HG03469 (cell line): ENCODE measurements at regions not wholly inside any gene's neighbourhood (a gene's known extent, or its start where the extent isn't known, plus 50 kb on each side); places are given as distances from the start of the nearest gene placed in this dataset.

ENCODE experiments used
- ATAC-seq: cut with Tn5 transposase; IDR thresholded peaks from one replicate; pipeline ENCODE4 v1.9.1; 2021; ENCODE audit warnings: mild to moderate bottlenecking, moderate library complexity, moderate number of reproducible peaks; ENCODE audit not compliant: unreplicated experiment

DNA sequence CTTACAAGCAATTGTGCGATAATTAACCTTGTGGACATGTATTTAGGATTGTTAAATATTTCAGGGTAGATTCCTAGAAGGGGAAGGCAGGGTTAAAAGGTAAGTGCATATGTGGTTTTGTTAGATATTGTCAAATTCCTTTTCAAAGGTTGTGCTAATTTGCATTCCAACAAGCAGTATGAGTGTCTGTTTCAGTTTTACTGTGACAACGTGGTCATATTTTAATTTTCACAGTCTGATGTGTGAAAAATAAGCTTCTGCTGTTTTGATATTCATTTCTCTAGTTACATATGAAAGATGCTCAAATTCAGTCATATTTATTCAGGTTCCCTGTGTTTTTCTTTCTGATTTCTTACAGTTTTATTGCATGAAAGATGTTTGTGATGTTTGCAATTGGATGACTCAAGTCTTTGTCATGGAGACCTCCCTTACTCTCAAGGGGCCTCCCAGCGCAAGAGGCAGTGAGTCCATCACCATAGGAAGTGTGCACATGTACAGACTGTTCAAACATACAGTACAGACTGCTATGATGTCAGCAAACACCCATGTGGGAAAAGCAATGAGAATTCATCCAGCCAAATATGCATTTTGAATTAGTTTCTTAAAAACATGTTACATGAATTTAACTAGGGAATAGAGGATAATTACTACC is 310.8 kb downstream of the GALR1 start:
- peak; percentile 83 for ATAC-seq

- ATAC-seq, result no peak
Measured at GRCh38 chr18:77566604-77567003, 317.0 kb downstream of the GALR1 start.

- ATAC-seq, result no peak
Measured at GRCh38 chr18:77567205-77567604, 317.6 kb downstream of the GALR1 start.

DNA sequence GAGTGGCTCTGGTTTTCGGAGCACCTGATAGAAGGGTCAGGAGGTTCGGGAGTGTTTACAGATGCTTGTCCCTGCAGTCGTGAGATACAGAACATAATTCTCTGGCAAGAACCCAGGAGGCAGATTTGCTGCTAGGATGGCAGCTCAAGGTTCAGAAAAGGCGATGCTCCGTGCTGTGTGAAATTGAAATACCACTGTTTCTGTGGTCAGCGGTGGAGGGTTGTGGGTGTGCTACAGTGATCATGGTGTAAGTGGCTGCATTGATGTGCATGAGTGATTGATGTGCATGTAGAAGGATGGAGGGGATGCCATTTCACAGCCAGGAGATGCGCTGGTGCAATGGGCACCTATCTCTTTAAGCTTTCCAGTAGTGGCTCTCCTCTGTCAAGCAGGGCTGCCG is 322.1 kb downstream of the GALR1 start:
- ATAC-seq, result no peak

DNA sequence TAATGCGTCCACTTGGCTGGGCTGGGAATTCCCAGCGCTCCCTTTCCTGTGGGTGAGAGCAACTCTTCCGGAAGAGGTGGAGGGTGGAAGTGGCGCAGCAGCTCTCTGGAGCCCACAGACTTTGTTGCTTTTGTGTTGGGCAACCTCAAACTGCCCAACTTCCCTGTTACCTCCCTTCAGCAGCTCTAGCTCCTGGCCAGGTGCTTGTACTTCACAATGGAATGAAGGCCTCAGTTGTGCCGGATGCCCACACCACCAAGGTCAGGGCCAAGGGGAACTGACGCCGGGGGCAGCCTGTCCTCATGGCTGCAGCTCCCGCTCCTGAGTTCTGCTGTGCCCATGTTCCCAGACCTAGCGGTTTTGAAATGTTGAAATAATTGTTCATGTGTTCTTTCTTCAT is 322.9 kb downstream of the GALR1 start:
- ATAC-seq, result no peak

GRCh38 chr18:77573571-77573970 is 323.9 kb downstream of the GALR1 start:
- ATAC-seq, result no peak

- no peak for ATAC-seq
Measured at GRCh38 chr18:77590943-77591515, 341.4 kb downstream of the GALR1 start.

DNA sequence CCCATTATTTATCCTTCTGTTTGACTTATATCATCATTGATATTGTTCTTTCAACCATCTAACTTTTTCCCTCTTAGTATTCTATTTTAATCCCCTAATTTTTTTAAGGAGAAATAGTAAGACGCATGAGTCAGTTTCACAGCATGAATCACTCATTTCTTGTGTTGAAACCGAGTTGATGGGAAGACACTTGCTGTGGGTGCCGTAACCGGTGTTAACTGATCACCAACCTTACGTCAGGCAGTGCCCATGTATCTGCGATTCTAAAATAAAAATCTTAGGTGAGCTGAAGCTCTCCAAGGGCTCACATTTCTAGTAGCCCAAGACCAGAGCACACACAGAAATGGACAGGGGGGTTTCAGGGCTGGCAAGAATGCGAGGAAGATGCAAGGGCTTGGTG is 348.1 kb downstream of the GALR1 start:
- ATAC-seq, result no peak

- ATAC-seq, result no peak
Measured at GRCh38 chr18:77600674-77601073, 351.0 kb downstream of the GALR1 start.

DNA sequence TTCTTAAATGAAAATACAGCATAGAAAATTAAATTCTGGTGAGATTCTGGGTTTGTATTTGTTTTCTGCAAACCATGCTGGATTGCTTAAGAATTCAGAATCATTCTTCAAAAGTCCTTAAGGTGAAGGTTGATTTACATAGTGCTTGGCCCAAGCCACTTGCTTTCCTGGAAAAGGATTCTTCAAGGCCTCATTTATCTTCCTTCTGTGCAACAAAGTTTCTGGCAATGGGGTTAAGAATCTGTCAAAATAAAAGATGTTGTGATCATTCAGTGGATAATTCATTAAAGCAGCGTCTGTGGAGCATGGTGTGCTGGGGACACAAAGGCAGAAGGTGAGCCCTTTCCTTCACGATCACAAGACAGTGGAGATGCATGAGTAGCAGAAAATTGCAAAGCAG is 351.9 kb downstream of the GALR1 start:
- ATAC-seq, result no peak

- ATAC-seq, result no peak
Measured at GRCh38 chr18:77607087-77607486, 357.4 kb downstream of the GALR1 start.

- ATAC-seq, result no peak
Measured at GRCh38 chr18:77608807-77609206, 359.2 kb downstream of the GALR1 start.

DNA sequence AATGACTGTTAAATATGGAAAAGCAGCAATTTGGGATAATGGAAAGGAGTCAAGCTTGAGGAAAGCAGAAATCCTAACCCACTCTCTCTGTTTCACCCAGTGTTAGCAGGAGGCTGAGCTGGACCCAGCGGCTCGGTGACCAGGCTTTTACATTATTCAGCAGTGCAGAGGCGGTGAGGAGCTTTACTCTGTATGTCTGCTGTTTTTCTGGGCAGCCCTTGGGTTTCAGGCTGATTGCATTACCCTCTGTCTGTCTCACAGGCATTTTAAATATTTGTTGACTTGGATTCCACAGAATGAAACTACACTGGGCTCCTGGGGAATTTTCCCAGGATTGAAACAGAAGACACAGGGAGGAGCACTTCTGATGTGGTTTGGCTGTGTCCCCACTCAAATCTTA is 368.0 kb downstream of the GALR1 start:
- ATAC-seq, result no peak

GRCh38 chr18:77619525-77619924 is 369.9 kb downstream of the GALR1 start:
- ATAC-seq, result no peak

GRCh38 chr18:77622009-77622692 is 372.5 kb downstream of the GALR1 start:
- no peak for ATAC-seq

DNA sequence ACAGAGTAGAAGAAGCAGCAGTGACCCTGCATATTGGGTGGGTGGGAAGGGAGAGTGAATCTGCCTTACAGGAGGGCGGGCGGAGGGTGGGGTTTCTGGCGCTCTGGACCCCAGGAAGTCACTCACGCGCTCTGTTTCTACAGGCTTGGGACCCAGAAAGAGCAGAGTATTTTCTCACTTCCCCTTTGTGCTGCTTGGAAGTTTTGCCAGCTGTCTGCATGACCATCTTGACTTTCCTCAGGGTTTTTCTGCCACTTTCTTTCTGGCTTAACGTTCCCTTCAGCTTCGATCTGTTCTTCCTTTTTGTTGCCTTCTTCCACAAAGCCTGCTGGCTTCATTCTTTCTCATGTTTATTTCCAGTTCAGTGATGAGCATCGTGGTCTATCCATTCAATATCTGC is 383.1 kb downstream of the GALR1 start:
- ATAC-seq, result peak; percentile 72

GRCh38 chr18:77634494-77634893 is 384.8 kb downstream of the GALR1 start:
- ATAC-seq, result no peak

DNA sequence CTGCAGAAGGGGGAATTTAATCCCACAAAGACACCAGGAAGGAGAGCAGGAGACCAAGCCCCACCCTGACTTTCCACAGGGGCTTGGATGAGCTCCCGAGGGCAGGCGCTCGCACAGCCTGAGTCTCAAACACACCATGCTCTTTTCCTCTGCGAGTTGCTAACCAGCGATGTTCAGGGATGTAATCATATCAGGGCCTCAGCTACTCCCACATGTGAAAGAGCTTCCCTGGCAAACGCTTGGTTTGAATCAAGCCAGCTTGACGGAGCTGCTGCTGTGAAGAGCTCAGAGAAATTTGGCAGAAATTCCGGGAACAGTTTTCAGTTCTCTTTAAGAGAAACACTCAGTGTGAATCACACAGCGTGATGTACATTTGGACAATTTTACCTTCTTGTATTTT is 385.8 kb downstream of the GALR1 start:
- ATAC-seq, result no peak

DNA sequence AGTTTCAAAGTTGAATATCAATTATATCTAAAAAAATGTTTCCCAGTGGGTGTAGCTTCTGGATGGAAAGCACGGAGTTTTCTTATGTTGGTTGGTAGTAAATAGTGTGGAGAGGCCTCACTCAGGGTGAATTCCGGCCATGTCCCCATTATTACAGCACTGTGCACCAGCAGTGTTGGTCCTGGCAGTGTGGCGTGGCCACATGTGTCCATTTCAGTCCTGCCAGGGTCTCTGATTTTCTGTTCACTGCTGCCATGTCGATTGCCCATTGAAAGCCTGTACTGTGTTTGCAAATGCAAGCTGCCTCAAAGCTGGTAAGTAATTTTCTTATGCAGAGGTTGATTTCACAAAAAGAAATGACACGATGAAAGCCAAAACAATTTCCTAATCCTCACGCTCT is 386.2 kb downstream of the GALR1 start:
- ATAC-seq, result no peak

DNA sequence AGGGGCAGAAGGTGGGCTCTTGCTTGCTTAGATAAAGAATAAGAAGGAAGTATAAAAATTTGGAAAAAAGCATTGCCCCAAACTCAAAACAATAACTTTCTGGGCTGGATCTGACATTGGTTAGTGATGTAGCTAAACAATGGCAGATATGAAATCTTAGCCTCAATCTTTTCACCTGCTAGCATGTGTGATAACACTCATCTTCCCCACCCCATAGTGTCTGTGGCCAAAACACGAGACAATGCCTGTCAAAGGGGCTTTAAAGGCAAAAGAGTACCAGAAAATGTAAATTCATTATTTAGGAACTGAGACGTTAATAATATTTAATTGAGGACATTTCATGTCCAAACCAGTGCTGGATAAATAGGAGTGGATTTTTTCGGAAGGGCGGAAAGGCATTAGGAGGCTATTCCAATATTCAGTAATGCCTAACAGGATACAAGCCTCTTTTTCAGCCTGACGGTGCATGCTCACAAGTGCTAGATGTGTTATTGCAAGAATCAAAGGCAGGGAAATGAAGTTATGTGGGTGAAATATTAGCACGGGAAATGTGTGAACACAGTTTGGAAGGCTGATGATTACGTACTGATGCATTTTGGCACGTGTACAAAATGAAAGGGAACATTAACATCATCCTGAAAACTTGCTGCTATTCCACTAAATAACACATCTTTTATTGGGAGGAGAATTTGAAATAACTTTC is 395.7 kb downstream of the GALR1 start:
- ATAC-seq, result no peak

DNA sequence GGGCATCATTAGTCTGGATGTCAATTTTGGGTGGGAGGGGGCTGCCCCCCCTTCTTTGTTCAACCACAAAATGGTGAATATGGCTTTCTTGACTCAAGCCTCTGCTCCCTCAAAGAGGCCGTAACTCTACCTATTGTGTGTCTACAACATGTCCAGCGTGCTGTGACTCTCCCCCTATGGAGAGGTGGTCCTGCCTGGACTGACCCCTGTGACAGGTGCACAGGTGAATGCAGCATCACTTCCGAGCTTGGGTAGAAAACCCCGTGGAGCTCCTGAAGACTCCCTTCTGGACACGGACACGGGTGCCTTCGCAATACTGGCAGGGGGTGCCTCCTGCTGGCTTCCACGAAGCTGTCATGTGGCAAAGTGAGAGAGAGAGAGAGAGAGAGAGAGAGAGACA is 397.8 kb downstream of the GALR1 start:
- ATAC-seq, result no peak

DNA sequence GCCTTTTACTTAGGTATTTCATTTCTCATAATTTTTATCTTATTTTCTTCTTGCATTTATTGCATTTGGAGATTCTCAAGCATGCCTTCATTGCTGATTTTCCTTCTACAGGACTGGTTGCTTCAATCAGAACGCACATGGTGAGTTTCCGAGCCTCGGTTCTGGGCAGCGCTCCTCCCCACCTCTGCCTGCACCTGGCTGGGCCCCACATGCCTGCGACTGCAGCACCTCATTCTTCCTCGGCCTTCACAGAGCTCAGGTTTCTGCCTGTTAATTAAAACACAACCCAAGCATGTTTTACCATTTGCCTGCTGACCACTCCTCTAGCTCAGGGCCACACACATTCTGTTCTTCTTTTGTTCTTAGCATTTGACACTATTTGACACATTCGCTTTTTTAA is 398.8 kb downstream of the GALR1 start:
- ATAC-seq, result no peak
